ENCODE measurements at regions not wholly inside any gene's neighbourhood (a gene's known extent, or its start where the extent isn't known, plus 50 kb on each side); places are given as distances from the start of the nearest gene placed in this dataset.

- TF ChIP-seq GATA2 (IDR thresholded peaks at IDR 0.05; ENCODE audit: low read depth, low read length) (no peak), GATA3 (IDR thresholded peaks at IDR 0.05; ENCODE audit: low read depth, low read length) (no peak)
Observed at GRCh38 chrX:131915488-131915887, 107.6 kb upstream of the STK26 start.
